NCI-H748 (cell line): ENCODE measurements at regions not wholly inside any gene's neighbourhood (a gene's known extent, or its start where the extent isn't known, plus 50 kb on each side); places are given as distances from the start of the nearest gene placed in this dataset.

ENCODE experiments used
- DNase-seq: peaks from one replicate; lab custom pipeline; 2025; ENCODE audit not compliant: unreplicated experiment; lab: John Stamatoyannopoulos, UW

DNA sequence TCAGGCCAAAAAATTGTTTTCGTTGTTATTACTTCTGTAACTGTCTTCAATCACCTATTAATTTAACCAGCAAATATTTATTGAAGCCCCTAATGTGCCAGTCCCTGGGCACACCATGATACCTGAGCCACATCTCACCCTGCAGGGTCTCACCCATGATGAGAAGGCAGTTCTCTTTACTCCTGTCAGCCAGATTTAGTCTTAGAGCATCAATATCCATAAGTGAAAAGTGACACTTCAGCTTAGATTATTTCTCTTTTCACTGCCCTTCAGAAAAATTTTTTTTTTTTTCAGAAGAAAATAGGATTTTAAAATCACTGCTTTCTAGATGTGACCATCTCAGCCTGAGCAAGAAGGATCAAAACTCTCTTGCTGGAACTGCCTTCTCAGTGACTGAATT lies 258.6 kb upstream of the NFE2L3 start:
- DNase-seq = peak; percentile 32

GRCh38 chr7:25894002-25894901 lies 257.7 kb upstream of the NFE2L3 start:
- peak; percentile 58 for DNase-seq

GRCh38 chr7:25894902-25895791 lies 256.9 kb upstream of the NFE2L3 start:
- peak; percentile 62 for DNase-seq

DNA sequence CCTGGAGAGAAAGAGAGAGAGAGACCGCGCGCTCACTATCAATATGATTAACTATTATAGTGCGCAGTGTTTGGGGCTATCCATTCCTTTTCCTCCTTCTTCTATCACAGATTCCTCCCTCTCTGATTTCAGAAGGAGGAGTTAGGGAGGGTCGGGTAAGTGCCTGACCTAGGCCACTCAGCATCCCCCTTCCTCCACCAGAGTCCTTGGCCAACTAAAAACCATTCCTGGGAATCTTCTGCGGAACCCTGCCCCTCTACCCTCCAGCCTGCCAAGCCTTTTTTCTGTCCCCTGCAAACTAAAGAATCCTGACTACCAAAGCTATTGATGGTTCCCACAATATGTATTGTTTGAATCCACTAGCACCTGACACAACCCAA lies 256.2 kb upstream of the NFE2L3 start:
- DNase-seq = no peak

- no peak for DNase-seq
These were observed 254.7 kb upstream of the NFE2L3 start for GRCh38 chr7:25897261-25897782.

- DNase-seq = no peak
These were observed 251.8 kb upstream of the NFE2L3 start for GRCh38 chr7:25900245-25900644.

DNA sequence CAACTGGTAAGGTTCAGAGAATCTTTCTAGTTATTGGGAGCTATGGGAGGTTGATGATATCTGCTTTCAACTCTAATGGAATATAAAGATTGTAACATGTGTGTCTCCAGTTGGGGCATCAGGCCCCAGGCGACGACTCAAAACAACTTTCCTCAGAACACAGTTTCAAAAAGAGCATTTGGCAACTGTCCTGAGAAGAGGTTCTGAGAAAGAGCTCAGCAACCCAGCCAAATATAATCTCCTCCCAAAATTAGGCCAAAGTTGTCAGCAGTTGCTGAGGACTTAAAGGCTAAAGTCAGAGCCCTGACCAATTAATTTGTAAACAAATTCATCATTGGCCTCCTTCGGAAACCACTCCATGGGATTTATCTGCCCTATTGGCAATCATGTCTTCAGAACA lies 251.1 kb upstream of the NFE2L3 start:
- no peak for DNase-seq

- DNase-seq = no peak
These were observed 250.3 kb upstream of the NFE2L3 start for GRCh38 chr7:25901658-25902057.

DNA sequence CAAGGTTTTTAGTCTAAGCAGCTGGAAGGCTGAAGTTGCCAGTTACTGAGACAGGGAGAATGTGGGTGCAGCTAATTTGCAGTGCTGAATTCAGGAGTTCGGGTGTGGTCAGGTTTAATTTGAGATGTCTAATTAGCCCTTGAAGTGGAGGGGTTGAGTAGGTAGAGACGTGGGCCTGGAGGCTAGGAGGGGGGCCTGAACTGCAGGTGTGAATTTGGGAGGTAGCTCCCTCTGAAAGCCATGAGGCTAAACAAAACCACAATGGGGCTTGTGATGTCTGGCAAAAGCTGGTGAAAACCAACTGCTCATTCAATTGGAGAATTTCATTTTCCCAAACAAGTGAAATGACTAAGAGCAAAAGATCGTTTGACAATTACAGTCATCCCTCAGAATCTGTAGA lies 246.0 kb upstream of the NFE2L3 start:
- peak; percentile 50 for DNase-seq

DNA sequence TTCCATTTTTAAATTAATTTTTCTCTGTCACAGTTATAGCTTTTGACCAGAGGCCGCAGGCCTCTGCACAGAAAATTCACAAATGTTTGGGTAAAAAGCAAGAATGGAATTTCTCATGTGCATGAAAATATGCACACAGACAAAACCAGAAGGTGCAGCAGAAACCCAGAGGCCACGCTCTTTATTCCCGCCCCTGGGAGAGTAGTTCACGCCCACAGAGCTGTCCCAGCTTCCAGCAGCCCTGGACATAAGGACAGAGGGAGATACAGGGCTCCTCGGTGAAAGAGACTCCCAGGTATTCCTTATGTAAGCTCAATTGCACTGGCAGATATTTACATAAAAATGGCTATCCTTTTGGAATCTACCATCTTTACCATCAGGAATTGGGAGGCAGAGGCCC lies 245.2 kb upstream of the NFE2L3 start:
- DNase-seq = no peak

GRCh38 chr7:25907214-25907613 lies 244.8 kb upstream of the NFE2L3 start:
- DNase-seq = no peak

- no peak for DNase-seq
These were observed 244.3 kb upstream of the NFE2L3 start for GRCh38 chr7:25907731-25908130.

- no peak for DNase-seq
These were observed 243.6 kb upstream of the NFE2L3 start for GRCh38 chr7:25908154-25908949.

DNA sequence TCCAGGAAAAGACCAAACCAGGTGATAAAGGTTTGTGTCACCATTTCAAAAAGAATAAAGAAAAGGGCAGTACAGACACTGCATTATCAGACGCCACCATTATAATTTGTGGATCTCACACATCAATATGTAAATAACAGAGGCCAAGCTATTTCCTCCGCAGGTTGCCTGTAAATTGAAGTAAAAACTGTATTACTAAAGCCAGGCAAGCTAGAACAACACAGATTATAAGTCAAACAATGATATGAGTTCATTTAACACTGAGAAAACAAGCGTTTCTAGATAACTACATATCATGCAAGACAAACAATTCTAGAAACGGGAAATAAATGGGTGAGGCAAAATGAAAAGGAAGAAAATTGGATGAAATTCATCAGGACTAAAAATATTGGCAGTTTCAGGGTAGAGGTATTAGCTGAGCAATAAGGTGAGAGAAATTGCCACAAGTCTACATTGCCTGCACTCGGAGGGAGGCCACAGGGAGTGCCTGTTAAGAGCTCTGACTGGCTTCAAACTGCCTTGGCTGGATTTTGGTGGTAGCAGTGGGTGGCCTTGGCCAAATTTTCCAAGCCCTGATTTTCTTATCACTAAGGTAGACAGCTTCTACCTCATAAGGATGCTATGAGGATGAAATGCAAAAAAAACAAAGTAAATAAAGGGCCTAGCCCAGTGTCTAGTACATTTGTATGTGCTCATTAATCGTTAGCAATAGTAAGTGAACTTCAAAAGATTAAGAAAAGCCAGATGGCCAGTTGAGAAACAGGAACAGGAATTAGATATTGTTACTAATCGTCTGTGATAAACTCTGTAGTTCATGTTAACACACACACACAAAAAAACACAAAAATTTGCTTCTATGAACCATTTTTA lies 240.0 kb upstream of the NFE2L3 start:
- no peak for DNase-seq

DNA sequence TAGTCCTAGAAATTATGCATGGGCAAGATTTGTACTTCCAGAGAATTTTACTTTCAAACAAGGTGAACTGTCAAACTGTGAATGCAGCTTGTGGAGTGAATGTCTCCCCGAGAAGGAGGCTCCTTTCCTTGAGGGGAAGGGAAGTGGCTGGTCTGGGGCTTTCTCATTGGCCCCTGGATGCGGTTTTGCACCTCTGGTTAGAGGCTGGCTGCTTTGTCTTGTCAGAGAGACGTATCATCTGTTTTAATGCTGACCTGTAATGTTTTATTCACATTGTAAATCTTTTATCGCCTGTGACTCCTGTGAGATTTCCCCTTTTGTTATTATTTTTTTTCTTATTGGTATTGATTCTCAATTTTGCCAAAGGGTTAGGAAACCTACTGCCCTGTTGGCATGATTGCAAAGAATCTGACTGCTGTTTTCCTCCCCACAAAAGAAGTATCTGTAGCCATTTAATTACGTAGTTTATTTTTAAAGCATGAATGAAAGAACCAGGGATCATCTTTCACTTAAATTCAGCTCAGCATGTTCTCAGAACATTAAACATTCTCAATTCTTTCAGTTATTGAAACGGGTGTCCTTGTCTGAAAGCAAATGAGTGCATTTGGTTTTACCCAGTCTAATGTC lies 238.3 kb upstream of the NFE2L3 start:
- DNase-seq = peak; percentile 73

GRCh38 chr7:25918731-25919130 lies 233.3 kb upstream of the NFE2L3 start:
- DNase-seq = no peak

DNA sequence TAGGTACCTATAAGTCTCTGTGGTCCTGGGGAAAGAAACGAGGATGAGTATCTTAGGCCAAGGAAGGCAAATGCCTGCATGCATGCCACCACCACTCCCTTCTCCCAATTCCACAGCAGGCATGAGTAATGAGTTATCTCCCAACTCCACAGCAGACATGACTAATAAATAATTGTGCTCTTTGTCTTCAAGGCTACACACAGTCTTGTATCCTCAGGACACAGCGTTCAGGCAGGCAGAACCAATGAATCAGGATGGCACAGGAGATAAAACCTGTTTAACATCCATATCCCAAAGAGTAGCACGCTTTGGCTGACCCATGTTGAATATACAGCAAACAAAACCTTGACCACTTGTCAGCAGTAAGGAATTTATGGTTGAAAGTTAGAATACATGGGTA lies 229.7 kb upstream of the NFE2L3 start:
- DNase-seq = no peak

DNA sequence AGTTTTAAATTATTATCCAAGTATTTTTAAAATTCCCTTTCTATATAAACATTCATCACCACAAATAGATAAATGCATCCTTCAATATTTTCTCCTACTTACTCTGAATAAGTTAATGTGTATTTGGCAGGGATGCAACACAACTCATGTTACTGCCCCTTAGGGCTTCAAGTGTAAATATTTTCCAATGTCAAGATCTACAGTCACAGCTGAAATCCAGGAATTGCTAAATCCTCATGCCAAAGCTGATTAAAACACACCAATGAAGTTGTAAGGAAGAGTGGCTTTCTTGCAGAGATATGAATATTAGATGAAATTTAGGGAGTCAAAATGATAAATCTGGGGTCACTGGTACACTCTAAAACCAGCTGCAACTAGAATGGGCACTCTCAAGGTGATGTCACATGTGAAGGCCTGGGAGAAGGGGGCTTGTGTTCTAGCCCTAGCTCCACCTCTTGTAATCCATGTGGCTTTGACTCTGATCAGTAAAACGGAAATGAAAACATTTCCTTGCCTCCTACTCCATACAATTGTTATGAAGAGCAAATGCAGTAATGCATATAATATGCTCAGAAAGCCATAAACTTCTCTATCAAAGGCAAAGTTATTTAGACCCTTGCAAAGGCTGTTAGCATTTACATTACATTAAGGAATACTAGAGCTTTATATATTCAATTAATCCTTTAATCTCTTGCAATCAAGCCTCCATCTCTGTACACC lies 228.1 kb upstream of the NFE2L3 start:
- no peak for DNase-seq

DNA sequence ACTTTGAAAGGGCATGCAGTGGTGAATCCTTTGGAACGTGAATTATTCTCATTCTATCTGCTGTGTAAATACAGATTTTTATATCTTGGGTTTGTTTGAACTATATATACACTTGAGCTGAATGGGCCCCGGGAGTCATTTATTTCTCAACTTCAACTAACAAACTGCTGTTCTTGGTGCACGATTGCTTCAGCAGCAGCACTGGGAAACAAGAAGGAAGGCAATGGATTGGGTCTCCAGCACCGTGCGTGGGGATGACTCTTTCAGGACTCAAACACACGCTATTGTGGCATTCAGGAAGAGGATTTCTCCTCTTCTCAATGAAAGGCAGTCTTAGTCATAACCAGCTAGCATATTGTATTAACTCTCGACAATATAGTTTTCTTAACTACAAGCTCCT lies 226.0 kb upstream of the NFE2L3 start:
- no peak for DNase-seq
